HG02870 (cell line): ENCODE measurements at regions not wholly inside any gene's neighbourhood (a gene's known extent, or its start where the extent isn't known, plus 50 kb on each side); places are given as distances from the start of the nearest gene placed in this dataset.
"Not testable (repeated sequence)": the region's sequence is repeated elsewhere in the genome, so short reads cannot be mapped to it uniquely, and the experiment has no call there.

ENCODE experiments used
- ATAC-seq: cut with Tn5 transposase; IDR thresholded peaks from one replicate; pipeline ENCODE4 v1.9.1; 2021; ENCODE audit warnings: mild to moderate bottlenecking, moderate library complexity; ENCODE audit not compliant: unreplicated experiment

DNA sequence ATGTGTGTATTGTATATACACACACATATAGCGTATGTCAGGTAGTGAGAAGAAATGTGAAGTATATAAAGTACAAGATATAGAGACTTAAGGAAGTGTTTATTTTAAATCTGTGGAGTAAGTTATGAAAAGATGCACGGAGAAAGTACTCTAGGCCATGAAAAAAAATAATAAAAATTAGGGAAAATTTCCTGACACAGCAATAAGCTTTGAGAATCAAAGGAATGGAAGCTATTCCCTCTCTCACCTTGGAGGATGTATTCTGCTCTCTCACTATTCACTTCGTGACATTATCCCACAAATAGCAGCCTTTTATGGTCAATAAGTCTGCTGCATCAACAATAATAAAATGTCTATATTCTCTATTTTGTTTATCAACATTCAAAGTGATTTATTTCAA, 700.4 kb upstream of the RGS18 start:
- no peak for ATAC-seq

DNA sequence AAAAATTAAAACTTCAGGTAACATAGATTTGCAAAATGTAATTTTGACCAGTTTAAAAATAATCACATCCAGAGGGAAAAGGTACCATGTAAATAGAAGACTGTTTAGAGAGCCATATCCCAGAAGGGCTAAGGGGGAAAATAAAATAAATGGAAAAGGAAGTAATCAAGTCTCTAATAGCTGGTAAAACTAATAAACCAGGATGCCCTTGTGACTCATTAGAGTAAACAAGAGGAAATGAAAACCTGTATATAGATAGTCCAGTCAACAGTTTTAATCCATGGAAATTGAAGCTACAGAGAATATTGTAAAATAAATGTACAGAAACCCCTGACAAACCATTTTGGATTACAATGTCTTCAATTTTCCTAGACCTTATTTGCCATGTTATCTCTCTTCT, 698.0 kb upstream of the RGS18 start:
- ATAC-seq, result no peak

DNA sequence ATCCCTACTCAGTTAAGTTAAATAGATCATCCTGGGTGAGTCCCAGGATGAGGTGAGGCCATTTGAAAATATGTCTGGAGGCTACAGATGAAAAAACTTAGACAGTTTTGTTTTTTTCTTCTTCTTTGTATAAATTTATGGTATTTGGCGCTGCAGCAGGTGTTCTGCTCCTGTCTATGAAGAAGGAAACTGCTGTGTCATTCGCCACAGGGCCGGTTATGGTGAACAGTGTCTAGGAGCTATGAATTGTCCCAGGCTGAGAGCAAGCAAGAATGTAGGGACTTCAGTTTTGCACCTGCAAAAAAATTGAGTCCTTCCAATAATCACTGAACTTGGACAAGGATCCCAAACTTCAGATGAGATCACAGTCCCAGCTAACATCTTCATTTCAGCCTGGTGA, 674.3 kb upstream of the RGS18 start:
- no peak for ATAC-seq

DNA sequence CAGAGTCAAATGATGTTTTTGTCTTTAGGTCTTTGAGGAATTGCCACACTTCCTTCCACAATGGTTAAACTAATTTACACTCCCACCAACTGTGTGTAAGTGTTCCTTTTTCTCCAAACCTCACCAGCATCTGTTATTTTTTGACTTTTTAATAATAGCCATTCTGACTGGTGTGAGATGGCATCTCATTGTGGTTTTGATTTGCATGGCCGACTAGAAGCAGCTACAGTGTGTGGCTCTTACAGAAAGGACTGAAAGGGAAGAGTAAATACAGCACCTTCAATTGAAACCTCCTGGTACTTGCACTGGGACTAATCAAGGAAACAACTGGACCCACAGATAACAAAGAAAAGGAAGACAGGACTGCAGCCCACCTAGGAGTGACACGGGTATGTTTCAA, 668.0 kb upstream of the RGS18 start:
- ATAC-seq, result no peak

DNA sequence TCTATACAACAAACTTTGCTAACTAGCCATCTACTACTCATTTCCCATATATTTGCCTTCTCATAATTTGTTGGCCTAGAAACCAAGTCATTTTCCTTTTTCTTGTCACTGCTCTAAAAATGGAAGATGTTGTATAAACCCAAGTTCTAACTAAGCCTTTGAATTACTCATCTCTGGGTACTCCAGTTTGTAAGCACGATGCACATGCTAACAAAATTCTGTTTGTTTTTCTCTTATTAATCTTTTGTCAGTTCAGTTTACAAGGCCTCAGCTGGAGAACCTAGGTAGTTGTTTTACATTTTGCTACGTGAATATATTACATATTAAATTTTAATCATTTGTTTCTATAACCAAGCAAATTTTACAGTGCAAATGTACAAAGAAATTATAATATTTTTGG, 663.2 kb upstream of the RGS18 start:
- ATAC-seq, result no peak

DNA sequence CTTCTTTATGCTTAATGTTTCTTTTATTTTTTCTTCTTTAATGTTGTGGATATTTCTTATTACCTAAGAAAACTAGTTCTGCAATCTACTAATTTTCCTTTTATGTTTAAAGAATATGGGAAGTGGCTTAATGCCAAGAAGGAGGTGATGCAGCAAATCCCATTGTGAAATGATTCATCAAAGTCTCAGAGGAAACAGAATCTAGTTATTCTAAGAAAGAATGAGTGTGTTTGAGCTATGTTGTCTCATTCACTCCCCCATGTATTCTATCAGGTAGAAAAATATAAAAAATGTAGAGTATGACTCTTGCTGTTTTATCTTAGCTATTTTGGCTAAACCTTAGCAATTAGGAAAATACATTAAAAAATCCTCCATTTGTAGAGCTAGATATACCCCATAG, 659.9 kb upstream of the RGS18 start:
- no peak for ATAC-seq

DNA sequence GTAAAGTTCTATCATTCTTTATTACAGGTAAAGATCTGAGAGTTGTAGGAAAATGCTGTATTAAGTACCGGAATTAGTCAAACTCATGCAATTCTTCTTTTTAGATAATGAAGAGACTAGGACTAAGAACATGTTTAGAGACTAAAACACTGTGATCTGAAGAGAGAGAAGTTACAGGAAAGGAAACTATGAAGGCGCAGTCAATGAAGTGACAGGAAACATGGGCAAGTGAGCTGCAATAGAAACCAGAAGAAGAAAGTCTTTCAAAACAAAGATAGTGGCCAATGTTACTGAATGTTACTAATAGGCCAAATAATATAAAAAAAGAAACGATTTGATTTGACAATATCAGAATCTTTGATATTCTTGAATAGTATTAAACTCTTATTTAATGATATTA, 659.4 kb upstream of the RGS18 start:
- ATAC-seq, result no peak

DNA sequence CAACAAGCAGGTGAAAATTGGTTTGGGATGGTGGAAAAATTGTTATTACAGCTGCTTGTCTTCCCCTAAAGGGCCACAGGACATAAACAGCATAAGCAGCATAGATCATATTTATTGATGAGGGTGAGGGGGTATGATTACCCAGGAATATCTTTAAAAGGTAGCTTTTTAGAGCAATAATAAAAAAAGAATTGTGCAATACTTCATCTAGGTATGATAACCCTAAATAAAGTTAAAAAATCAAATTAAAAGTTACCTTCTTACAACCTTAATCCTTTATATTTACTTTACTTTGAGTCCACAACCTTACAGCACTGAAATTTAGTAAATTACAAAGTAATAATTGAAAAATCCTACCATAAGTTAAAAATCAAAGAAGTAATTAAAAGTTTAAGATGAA, 653.3 kb upstream of the RGS18 start:
- ATAC-seq, result no peak

DNA sequence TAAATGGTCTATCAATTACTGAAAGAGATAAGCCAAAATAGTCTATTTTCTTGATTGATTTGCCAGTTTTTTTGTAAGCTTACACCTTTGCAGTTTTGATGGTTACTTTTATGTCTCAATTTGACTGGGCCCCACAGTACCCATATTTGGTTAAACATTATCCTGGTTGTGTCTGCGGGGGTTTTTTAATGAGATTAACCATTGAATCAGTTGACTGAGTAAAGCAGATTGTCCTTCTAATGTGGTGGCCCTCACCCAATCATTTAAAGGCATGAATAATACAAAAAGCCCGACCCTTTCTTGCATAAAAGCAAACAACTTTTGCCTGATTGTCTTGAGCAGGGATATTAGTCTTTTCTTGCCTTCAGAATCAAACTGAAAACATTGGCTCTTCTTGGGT, 650.0 kb upstream of the RGS18 start:
- ATAC-seq, result no peak

DNA sequence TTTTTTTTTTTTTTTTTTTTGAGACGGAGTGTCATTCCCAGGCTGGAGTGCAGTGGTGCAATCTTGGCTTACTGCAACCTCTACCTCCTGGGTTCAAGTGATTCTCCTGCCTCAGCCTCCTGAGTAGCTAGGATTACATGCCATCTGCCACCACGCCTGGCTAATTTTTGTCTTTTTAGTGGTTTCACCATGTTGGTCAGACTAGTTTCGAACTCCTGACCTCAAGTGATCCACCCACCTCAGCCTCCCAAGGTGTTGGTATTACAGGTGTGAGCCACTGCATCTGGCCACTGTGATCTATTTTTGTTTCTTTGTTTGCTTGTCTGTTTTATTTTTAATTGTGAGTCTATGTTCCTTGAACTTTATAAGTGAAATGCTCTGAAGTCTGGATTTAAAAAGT, 646.8 kb upstream of the RGS18 start:
- not testable (repeated sequence) for ATAC-seq

DNA sequence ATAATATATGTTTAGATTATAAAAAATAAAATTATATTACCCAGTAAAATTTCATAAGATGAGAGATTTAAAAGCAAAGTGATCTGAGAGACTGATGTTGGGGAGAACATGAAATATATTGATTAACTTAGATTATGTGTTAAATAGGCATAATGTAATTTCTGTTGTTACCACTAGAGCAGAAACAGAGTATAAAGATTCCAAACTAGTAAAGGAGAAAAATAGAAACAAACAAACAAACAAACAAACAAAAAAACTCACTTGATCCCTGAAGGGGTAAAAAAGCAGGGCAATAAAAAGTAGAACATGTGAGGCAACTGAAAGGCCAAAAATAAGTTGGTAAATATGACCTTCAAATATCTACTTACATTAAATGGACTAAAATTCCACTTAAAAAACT, 640.4 kb upstream of the RGS18 start:
- no peak for ATAC-seq

DNA sequence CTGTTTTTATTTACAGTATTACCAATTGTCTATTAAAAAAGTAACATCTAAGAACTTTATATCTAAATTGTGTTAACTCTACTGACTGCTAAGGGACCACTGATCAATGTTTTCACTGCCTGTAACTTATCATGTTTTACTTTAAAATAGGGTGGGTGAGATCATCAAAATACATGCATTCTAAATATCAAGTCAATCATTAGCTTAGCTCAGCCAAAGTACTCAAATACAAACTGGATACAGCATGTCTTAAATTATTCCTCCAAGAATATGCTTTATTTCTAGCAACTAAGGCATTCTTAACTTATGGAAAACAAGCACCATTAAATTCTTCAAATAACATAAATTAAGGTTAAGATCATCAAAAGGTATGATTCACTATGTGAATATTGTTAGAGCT, 638.7 kb upstream of the RGS18 start:
- no peak for ATAC-seq

DNA sequence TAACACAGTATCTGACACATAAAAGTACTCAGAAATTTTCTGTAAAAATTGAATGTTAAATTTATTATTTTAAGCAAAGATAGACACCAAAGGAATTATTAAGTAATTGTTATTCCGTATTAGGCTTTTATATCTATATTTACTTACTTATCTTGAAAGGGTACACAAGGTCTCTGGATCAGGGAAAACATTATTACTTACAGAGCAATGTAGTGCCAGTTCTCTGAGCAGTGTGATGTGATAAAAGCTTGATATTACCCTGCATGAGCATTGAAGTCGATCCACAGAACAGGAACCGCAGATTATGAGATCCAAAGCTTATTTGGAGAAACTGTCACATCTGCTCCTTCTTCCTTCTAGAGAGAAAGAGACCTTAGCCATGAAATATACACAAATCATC, 637.9 kb upstream of the RGS18 start:
- ATAC-seq, result no peak

DNA sequence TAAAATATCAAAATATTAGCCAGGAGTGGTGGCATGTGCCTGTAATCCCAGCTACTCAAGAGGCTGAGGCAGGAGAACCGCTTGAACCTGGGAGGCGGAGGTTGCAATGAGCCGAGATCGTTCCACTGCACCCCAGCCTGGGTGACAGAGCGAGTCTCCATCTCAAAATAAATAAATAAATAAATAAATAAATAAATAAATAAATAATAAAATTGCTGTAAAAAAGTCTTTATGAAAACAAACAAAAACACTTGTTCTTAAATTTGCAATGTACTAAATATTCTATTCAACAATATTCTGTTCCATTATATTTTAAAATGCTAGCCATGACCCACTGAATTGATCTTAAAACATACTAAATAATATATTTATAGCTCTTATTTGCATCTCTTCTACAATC, 632.3 kb upstream of the RGS18 start:
- ATAC-seq, result not testable (repeated sequence)

DNA sequence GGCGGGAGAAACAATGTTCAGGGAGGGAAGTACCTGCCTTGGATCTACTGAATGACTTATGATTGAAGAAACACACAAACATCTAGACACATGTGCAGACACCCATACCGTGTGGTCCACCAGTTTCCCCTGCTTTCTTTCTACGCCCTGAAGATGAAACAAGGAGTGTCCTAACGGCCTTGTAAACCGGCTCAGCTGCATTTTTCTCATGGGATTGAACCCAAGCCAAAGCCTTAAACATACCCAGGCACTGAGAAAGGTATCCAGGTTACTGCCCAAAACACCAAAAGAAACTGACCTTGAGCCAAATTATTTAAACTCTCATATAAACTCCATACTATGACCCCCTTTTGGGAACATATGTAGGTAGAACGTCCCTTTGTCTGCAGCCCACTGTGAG, 630.0 kb upstream of the RGS18 start:
- ATAC-seq, result no peak

DNA sequence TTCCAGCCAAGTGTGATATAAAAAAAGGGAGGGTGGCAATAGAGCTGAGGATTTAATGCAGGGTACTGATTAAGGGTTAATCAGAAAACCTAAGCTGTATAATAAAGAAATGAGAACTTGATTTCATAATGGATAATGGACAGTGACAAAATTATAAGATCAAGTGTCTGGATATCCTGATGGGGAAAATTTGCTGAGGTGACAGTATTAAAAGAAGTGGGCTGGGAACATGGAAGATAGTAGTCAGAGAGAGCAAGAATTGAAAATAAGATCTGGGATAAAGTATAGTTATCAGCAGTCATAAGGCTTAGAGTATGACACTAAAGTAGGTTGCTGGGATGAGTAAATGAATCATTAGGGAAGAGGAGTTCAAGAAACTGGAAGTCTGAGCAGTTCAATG, 627.3 kb upstream of the RGS18 start:
- ATAC-seq, result no peak

DNA sequence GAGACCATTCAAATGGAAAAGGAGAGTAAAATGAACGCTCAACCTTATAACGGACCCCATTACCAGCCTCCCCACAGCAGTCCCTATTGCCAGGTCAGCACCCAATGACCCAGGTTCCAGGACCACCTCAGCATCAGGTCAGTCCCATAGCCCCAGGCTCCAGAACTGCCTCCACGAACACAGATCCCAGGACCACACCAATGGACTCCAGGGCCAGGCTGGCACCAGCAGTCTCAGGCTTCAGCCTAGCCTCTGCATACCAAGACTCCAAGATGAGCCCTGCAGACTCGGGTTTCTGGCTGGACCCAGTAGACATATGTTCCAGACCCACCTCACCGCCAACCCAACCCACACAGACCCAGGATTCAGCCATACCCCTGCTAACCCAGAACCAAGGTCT, 625.0 kb upstream of the RGS18 start:
- no peak for ATAC-seq

DNA sequence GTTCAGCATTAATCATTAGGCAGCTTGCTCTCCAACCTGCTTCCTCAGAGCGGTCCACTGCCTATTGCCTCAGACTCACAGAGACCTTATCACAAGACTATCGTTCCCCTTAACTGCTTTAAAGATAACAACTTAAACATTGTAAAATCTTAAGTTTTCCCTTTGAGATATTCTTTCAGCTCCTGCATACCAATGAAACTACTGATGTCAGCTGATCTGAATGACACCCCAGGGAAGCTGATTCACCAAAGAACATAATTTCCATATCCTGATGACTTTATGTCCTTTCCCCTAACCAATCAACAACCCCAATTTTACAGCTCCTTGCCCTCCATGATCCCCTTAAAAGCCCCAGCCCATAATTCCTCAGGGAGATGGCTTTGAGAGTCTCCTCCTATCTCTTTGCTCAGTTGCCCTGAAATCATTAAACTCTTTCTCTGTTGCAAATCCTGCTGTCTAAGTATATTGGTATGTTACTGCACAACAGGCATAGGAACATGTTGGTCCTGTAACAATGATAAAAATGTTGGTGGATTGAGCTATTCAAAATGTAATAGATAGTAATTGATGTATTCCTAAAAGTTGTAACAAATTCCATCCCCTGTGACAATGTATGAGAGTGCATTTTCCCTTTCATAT, 621.4 kb upstream of the RGS18 start:
- no peak for ATAC-seq

DNA sequence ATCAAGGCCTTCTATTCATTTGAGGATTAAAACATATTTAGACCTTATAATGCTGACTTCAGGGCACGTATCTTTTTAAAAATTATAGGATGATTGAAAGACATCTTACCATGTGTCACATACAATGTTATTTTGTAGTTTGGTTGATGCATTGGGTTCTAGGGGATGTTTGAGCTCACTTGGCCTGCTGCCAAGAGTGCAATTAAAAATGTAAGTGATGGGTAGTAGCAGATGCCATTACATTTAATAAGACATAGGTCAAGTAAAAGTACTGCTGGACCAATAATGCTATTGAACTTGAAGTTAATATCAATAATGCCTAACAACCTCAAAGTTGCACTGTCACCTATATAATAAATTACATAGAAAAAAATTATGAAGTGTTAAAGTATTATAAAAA, 616.5 kb upstream of the RGS18 start:
- no peak for ATAC-seq

DNA sequence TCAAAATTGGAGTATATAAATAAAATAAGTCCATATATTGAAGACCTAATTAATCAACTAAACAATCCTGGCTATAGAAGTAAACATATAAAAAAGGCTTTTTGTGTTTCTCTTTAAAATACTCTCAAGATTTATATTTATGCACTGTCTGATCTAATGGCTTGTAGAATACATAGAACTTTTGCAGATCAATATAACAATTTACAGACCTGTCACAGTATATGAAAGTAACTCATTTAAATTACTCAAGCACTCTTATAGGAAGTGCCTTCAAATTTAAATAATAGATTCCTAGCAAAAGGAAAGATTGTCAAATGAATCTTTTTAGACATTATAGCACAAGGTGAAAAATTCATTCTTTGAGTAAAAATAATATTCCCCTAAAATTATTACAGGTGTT, 615.8 kb upstream of the RGS18 start:
- ATAC-seq, result no peak

DNA sequence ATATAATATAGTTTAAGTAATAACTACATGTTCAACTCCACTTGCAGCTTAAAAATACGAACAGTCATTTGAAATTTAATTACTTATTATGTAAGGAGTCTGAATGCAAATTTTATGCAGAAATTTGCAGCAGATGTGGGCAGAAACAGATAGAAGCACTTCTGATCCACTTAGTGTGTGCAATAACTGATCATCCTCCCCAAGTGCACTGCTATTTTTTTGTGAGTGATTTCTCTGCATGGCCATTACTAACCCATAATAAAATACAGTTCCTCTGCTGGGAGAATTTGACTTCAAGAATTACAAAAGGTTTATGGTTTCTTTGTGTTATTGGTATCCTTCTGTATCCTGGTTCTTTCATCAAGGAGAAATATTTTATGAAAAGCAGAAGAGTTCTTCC, 611.5 kb upstream of the RGS18 start:
- no peak for ATAC-seq

DNA sequence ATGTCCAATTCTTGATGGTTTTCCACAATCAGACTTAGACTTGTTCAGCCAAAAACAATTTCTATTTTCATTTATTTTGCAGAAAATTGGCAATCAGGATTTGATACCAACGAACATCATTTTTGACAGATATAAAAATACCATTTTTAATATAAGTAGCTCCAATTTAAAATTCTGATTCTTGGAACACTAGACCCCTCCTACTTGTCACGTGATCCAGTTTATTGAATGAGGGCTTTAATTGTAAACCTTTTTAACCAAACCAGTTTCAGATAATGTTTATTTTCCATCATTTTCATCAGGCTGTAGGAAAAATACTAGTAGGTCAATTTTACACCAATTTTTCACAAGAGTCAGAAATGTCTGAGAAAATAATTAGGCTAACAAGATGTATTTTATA, 607.2 kb upstream of the RGS18 start:
- ATAC-seq, result no peak

DNA sequence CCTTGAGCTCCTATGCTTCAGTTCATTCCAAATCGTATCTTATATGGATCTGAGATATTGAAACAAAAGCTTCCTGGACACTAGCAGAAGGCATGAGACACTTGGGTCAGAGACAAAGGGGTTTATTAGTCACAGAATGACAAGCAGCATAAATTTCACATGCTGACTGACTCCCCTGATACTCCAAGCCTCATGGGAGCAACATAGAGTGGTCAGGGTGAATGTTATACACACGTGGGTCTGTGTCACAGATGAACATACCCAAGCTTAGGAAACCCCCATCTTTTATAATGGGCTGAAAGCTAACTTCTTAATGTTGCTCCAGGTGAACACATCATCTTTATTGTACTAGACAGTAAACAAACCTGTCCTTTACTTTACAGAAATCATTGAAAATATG, 599.9 kb upstream of the RGS18 start:
- ATAC-seq, result no peak

DNA sequence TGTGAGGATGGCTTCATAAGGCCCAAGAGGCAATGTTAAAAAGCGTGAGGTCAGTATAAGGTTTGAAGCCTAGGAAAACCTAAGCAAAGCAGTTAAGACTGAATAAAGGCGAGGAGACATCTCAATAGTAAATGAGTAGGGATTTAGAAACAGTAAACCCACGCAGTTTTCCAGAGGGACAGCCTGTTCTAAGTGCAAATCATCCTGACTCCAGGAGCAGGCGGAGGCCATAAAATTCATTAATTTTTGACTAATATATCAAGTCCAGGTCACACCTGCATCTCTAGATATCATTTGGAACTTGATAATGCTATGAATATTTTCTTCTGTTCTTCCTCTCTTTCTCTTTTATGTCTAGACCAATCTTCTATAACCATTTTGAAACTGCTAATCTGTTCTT, 597.0 kb upstream of the RGS18 start:
- ATAC-seq, result no peak
